IPS-15b (cell line): ENCODE measurements at regions not wholly inside any gene's neighbourhood (a gene's known extent, or its start where the extent isn't known, plus 50 kb on each side); places are given as distances from the start of the nearest gene placed in this dataset.

Experiments used
- H3K27me3 ChIP-seq: one replicate; pipeline ENCODE4 v1.6.1; 2013; ENCODE audit warnings: low read length; ENCODE audit not compliant: control insufficient read depth, insufficient read depth
- H3K36me3 ChIP-seq: one replicate; pipeline ENCODE4 v1.6.1; 2013; ENCODE audit warnings: low read length; ENCODE audit not compliant: control insufficient read depth, insufficient read depth
- H3K4me1 ChIP-seq: one replicate; pipeline ENCODE4 v1.6.1; 2013; ENCODE audit warnings: mild to moderate bottlenecking, low read length; ENCODE audit not compliant: control insufficient read depth, insufficient read depth
- H3K4me3 ChIP-seq: one replicate; pipeline ENCODE4 v1.5.1; 2013; ENCODE audit warnings: low read depth, low read length
- H3K9ac ChIP-seq: one replicate; pipeline ENCODE4 v1.6.1; 2013; ENCODE audit warnings: low read depth, mild to moderate bottlenecking, low read length
- H3K9me3 ChIP-seq: one replicate; pipeline ENCODE4 v1.6.1; 2013; ENCODE audit warnings: mild to moderate bottlenecking, low read length; ENCODE audit not compliant: control insufficient read depth, insufficient read depth

- H3K9me3 ChIP-seq, result no peaks in the 10 kb centered on the region
- no peak overlapping the region for H3K4me3 ChIP-seq
- H3K4me1 ChIP-seq, result no peaks in the 10 kb centered on the region
- H3K9ac ChIP-seq, result no peak overlapping the region
- no peaks in the 10 kb centered on the region for H3K27me3 ChIP-seq
- H3K36me3 ChIP-seq, result no peaks in the 10 kb centered on the region
These were observed 370.8 kb downstream of the SEC14L1 start for GRCh38 chr17:77511514-77512061.

DNA sequence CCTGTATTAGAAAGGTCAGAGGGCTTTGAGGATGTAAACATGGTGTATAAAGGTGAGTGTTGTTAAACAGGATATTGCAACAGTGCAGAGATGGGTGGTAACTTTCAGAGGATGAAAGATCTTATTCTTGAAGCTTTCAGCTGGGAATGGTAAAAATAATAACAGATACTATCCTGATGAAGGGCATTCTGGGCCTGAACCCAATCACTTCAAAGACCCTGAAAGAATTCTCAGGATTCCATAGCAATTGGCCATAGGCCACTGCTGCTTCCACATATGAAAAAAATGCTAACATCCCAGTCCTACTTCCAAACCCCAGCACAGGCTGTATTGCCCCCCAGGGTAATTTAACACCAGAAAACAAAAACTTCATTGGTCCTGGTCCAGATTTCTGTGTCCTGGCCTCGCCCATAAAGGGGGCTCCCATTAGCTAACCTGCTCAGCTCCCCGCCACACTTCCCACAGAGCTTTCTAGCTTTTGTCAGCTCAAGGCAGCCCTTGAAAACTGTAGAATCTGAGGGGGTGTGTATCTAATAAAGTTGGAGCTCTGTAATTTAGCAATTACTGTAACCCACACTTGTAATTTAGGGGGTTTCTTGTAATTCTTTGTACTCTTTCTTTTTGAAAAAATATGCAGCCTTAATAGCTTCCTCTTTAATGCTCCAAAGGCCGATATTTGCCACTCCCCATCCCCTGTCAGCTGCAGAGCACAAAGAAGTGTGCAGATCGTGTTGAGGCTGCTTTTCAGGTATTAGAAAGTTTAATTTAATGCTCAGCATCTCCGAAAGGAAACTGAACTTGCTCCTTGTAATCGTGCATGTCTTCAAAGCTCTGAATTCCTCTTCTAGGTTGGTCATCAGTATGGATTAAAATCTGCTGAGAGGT is 371.5 kb downstream of the SEC14L1 start:
- Histone ChIP-seq H3K4me1 (no peaks in the 10 kb centered on the region), H3K9ac (no peak overlapping the region), H3K4me3 (no peak overlapping the region), H3K27me3 (no peaks in the 10 kb centered on the region), H3K36me3 (no peaks in the 10 kb centered on the region), H3K9me3 (no peaks in the 10 kb centered on the region)

- Histone ChIP-seq H3K36me3 (no peaks in the 10 kb centered on the region), H3K4me3 (no peak overlapping the region), H3K27me3 (no peaks in the 10 kb centered on the region), H3K4me1 (no peaks in the 10 kb centered on the region), H3K9me3 (no peaks in the 10 kb centered on the region), H3K9ac (no peak overlapping the region)
These were observed 372.3 kb downstream of the SEC14L1 start for GRCh38 chr17:77513045-77513444.

- Histone ChIP-seq H3K36me3 (no peaks in the 10 kb centered on the region), H3K9me3 (no peaks in the 10 kb centered on the region), H3K4me3 (no peak overlapping the region), H3K9ac (no peak overlapping the region), H3K4me1 (no peaks in the 10 kb centered on the region), H3K27me3 (no peaks in the 10 kb centered on the region)
These were observed 374.5 kb downstream of the SEC14L1 start for GRCh38 chr17:77515227-77515626.

- no peak overlapping the region for H3K4me3 ChIP-seq
- no peaks in the 10 kb centered on the region for H3K27me3 ChIP-seq
- no peak overlapping the region for H3K9ac ChIP-seq
- H3K9me3 ChIP-seq, result no peaks in the 10 kb centered on the region
- H3K4me1 ChIP-seq, result no peaks in the 10 kb centered on the region
- no peaks in the 10 kb centered on the region for H3K36me3 ChIP-seq
These were observed 376.1 kb downstream of the SEC14L1 start for GRCh38 chr17:77516902-77517301.

- Histone ChIP-seq H3K27me3 (no peaks in the 10 kb centered on the region), H3K36me3 (no peaks in the 10 kb centered on the region), H3K4me3 (no peak overlapping the region), H3K9ac (no peak overlapping the region), H3K9me3 (no peaks in the 10 kb centered on the region), H3K4me1 (no peaks in the 10 kb centered on the region)
These were observed 380.3 kb downstream of the SEC14L1 start for GRCh38 chr17:77521076-77521475.

DNA sequence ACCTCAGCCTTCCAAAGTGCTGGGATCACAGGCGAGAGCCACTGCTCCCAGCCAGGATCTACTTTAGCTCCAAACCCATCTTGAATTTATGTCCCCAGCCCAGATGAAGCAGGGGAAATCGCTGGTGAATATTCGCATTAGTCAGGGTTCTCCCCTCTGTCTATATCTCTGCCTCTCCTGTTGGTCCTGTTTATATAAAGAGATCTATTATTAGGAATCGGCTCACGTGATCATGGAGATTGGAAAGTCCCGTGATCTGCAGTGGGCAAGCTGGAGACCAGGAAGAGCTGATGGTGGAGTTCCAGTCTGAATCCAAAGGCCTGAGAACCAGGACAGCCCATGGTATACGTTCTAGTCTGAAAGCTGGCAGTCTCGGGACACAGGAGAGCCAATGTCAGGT is 382.8 kb downstream of the SEC14L1 start:
- Histone ChIP-seq H3K36me3 (no peaks in the 10 kb centered on the region), H3K4me3 (no peak overlapping the region), H3K9ac (no peak overlapping the region), H3K4me1 (no peaks in the 10 kb centered on the region), H3K9me3 (no peaks in the 10 kb centered on the region), H3K27me3 (peaks cover 15% of the 10 kb centered on the region)

- Histone ChIP-seq H3K9me3 (no peaks in the 10 kb centered on the region), H3K36me3 (no peaks in the 10 kb centered on the region), H3K27me3 (peaks cover 27% of the 10 kb centered on the region), H3K9ac (no peak overlapping the region), H3K4me1 (no peaks in the 10 kb centered on the region), H3K4me3 (no peak overlapping the region)
These were observed 385.5 kb downstream of the SEC14L1 start for GRCh38 chr17:77526259-77526711.

DNA sequence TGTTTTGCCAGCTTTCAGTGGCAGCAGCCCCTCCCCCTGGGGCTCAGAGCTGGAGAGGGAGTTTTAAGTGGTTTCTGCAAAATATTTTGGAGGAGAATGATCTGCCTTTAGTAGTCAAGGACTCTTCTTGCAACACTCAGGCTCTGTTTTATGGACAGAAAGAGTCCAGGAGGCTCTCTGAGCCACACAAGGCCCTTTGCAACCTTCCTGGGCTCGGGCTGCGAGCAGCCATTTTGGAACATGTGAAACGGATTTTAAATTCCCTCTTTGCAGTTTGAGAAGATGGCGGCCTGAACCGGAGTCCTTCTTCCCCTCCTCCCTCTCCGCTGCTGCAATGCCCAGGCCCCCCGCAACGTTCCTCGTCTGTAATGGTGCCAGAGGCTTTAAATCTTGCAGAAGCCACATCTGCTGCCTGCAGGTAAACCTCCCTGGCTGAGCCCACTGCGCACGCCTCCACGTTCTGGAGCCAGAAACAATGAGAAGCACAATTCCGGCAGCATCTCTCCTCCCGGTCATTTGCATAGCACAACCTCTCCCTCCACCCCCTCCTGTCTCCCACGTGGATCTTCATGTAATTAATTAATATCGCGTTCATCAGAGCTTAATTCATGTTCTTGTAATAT is 386.1 kb downstream of the SEC14L1 start:
- Histone ChIP-seq H3K36me3 (no peaks in the 10 kb centered on the region), H3K9ac (no peak overlapping the region), H3K9me3 (no peaks in the 10 kb centered on the region), H3K27me3 (peaks cover 27% of the 10 kb centered on the region), H3K4me1 (no peaks in the 10 kb centered on the region), H3K4me3 (no peak overlapping the region)

GRCh38 chr17:77527409-77527808 is 386.6 kb downstream of the SEC14L1 start:
- Histone ChIP-seq H3K9ac (no peak overlapping the region), H3K27me3 (peaks cover 27% of the 10 kb centered on the region), H3K36me3 (no peaks in the 10 kb centered on the region), H3K4me3 (no peak overlapping the region), H3K9me3 (no peaks in the 10 kb centered on the region), H3K4me1 (no peaks in the 10 kb centered on the region)

- Histone ChIP-seq H3K9ac (no peak overlapping the region), H3K4me3 (peak overlapping the region; percentile 63), H3K36me3 (no peaks in the 10 kb centered on the region), H3K27me3 (peaks cover 27% of the 10 kb centered on the region), H3K9me3 (no peaks in the 10 kb centered on the region), H3K4me1 (no peaks in the 10 kb centered on the region)
These were observed 387.2 kb downstream of the SEC14L1 start for GRCh38 chr17:77527836-77528505.
